IMR-90 (cell line): ENCODE measurements at regions not wholly inside any gene's neighbourhood (a gene's known extent, or its start where the extent isn't known, plus 50 kb on each side); places are given as distances from the start of the nearest gene placed in this dataset.

Source experiments
- ATAC-seq: fragments of 200-7000 bp; cut with Tn5 transposase; 2 replicates; pipeline ENCODE4 v1.9.1; 2020; ENCODE audit warnings: low read depth, mild to moderate bottlenecking, moderate library complexity
- BruUV-seq: library from RNA; stranded (reverse); fragments of 400-500 nt; replicated peaks from 2 replicates; lab custom pipeline; 2021; lab: Mats Ljungman, UMichigan
- CTCF ChIA-PET: fragments of 300-600 bp; formaldehyde crosslinking; extraction: SDS; loops from one replicate; lab custom pipeline; 2021; ENCODE audit warnings: antibody characterized with exemption; lab: Yijun Ruan, JAX
- POLR2A ChIA-PET: fragments of 300-600 bp; sonication (Branson Sonifier 250); formaldehyde crosslinking; loops from one replicate; lab custom pipeline; 2022; ENCODE audit warnings: antibody characterized with exemption; ENCODE audit not compliant: unreplicated experiment; lab: Charles Lee
- DNase-seq: peaks from one replicate; pipeline ENCODE4 v3.0.0; 2013
- H2AFZ ChIP-seq: replicated peaks from 2 replicates; pipeline ENCODE3; 2013; ENCODE audit warnings: low read length, mild to moderate bottlenecking; ENCODE audit not compliant: poor library complexity
- H2AK5ac ChIP-seq: 2 replicates; pipeline ENCODE4 v1.6.1; 2013; ENCODE audit warnings: low read depth, low read length, inconsistent platforms
- H2AK9ac ChIP-seq: replicated peaks from 2 replicates; pipeline ENCODE3; 2013; ENCODE audit warnings: mild to moderate bottlenecking, low read depth, low read length, moderate library complexity; ENCODE audit not compliant: poor library complexity
- H2BK120ac ChIP-seq: 2 replicates; pipeline ENCODE4 v1.6.1; 2013; ENCODE audit warnings: low read depth, low read length, inconsistent platforms
- H2BK15ac ChIP-seq: 3 replicates; pipeline ENCODE4 v1.6.1; 2013; ENCODE audit warnings: low read depth, low read length, inconsistent platforms
- H2BK20ac ChIP-seq: 2 replicates; pipeline ENCODE4 v1.6.1; 2013; ENCODE audit warnings: low read depth, mild to moderate bottlenecking, inconsistent platforms, low read length, moderate library complexity
- H2BK5ac ChIP-seq: 2 replicates; pipeline ENCODE4 v1.6.1; 2013; ENCODE audit warnings: mild to moderate bottlenecking, low read depth, low read length, inconsistent platforms; ENCODE audit not compliant: poor library complexity, severe bottlenecking
- H3K14ac ChIP-seq: replicated peaks from 2 replicates; pipeline ENCODE4 v1.6.1; 2013; ENCODE audit warnings: low read depth, low read length, inconsistent platforms
- H3K18ac ChIP-seq: 2 replicates; pipeline ENCODE4 v1.6.1; 2013; ENCODE audit warnings: low read depth, low read length, control low read depth
- H3K23ac ChIP-seq: 2 replicates; pipeline ENCODE4 v1.6.1; 2013; ENCODE audit warnings: low read depth, low read length, inconsistent platforms
- H3K27ac ChIP-seq: 2 replicates; pipeline ENCODE4 v1.5.1; 2013; ENCODE audit warnings: mild to moderate bottlenecking, control low read depth, low read length; ENCODE audit not compliant: insufficient read depth
- H3K27me3 ChIP-seq: 2 replicates; pipeline ENCODE4 v1.6.1; 2013; ENCODE audit warnings: low read length; ENCODE audit not compliant: control insufficient read depth, insufficient read depth
- H3K36me3 ChIP-seq: 2 replicates; pipeline ENCODE4 v1.6.1; 2013; ENCODE audit warnings: low read length, mixed read lengths; ENCODE audit not compliant: control insufficient read depth, insufficient read depth
- H3K4ac ChIP-seq: 2 replicates; pipeline ENCODE4 v1.6.1; 2013; ENCODE audit warnings: low read depth, low read length, inconsistent platforms
- H3K4me1 ChIP-seq: 2 replicates; pipeline ENCODE4 v1.6.1; 2013; ENCODE audit warnings: low read length, mixed read lengths; ENCODE audit not compliant: control insufficient read depth, insufficient read depth
- H3K4me2 ChIP-seq: 2 replicates; pipeline ENCODE4 v1.6.1; 2013; ENCODE audit warnings: low read depth, mild to moderate bottlenecking, control low read depth, low read length, moderate library complexity
- H3K4me3 ChIP-seq: 2 replicates; pipeline ENCODE4 v1.5.1; 2013; ENCODE audit warnings: low read depth, mild to moderate bottlenecking, control low read depth, low read length, moderate library complexity; ENCODE audit not compliant: insufficient read depth
- H3K56ac ChIP-seq: 2 replicates; pipeline ENCODE4 v1.6.1; 2013; ENCODE audit warnings: low read length, inconsistent platforms; ENCODE audit not compliant: insufficient read depth; ENCODE audit errors: extremely low read depth
- H3K79me1 ChIP-seq, 2 experiments: 2 replicates each; pipeline ENCODE4 v1.6.1; 2013; ENCODE audit warnings: low read length in 2 of 2, inconsistent platforms in 1 of 2, low read depth in 1 of 2
- H3K9ac ChIP-seq: 2 replicates; pipeline ENCODE4 v1.6.1; 2013; ENCODE audit warnings: low read depth, low read length, control low read depth
- H3K9me1 ChIP-seq: 2 replicates; pipeline ENCODE4 v1.6.1; 2013; ENCODE audit warnings: low read length, inconsistent platforms; ENCODE audit not compliant: insufficient read depth
- H3K9me3 ChIP-seq: 2 replicates; pipeline ENCODE4 v1.6.1; 2013; ENCODE audit warnings: low read length; ENCODE audit not compliant: control insufficient read depth, insufficient read depth
- H4K20me1 ChIP-seq: 2 replicates; pipeline ENCODE4 v1.6.1; 2013; ENCODE audit warnings: low read length, inconsistent platforms; ENCODE audit not compliant: insufficient read depth
- H4K5ac ChIP-seq: 2 replicates; pipeline ENCODE4 v1.6.1; 2013; ENCODE audit warnings: mild to moderate bottlenecking, low read depth, low read length, control low read depth
- H4K8ac ChIP-seq, 2 experiments: 2 replicates each; pipeline ENCODE4 v1.6.1; 2013; ENCODE audit warnings: low read depth in 2 of 2, low read length in 2 of 2, control low read depth in 1 of 2, inconsistent platforms in 1 of 2
- H4K91ac ChIP-seq: 2 replicates; pipeline ENCODE4 v1.6.1; 2013; ENCODE audit warnings: low read depth, low read length, inconsistent platforms; ENCODE audit not compliant: insufficient read depth
- BHLHE40 ChIP-seq: fragments of 150-350 bp; IDR thresholded peaks from 2 replicates; pipeline ENCODE4 v1.6.1; 2016; ENCODE audit warnings: mild to moderate bottlenecking, low read depth, low read length
- CEBPB ChIP-seq: IDR thresholded peaks from 2 replicates; pipeline ENCODE4 v1.6.1; 2012; ENCODE audit warnings: low read depth, low read length, improper control_type of control experiment
- CHD1 ChIP-seq: IDR thresholded peaks from 2 replicates; pipeline ENCODE4 v1.6.1; 2012; ENCODE audit warnings: low read depth, low read length, improper control_type of control experiment
- FOS ChIP-seq: fragments of 150-350 bp; IDR thresholded peaks from 2 replicates; pipeline ENCODE4 v1.6.1; 2016; ENCODE audit warnings: low read depth, low read length
- MAFK ChIP-seq: IDR thresholded peaks from 2 replicates; pipeline ENCODE4 v1.6.1; 2012; ENCODE audit warnings: low read depth, low read length, improper control_type of control experiment
- MAZ ChIP-seq: IDR thresholded peaks from 2 replicates; pipeline ENCODE4 v1.6.1; 2012; ENCODE audit warnings: low read depth, mild to moderate bottlenecking, low read length, improper control_type of control experiment, moderate library complexity, borderline replicate concordance
- MXI1 ChIP-seq: IDR thresholded peaks from 2 replicates; pipeline ENCODE4 v1.6.1; 2012; ENCODE audit warnings: low read depth, mild to moderate bottlenecking, low read length, moderate library complexity, borderline replicate concordance
- NFE2L2 ChIP-seq: fragments of 150-350 bp; IDR thresholded peaks from 2 replicates; pipeline ENCODE4 v1.6.1; 2016; ENCODE audit warnings: low read depth, mild to moderate bottlenecking, low read length
- POLR2A ChIP-seq: IDR thresholded peaks from 2 replicates; pipeline ENCODE4 v1.6.1; 2012; ENCODE audit warnings: mild to moderate bottlenecking, low read depth, low read length
- RAD21 ChIP-seq: IDR thresholded peaks from 2 replicates; pipeline ENCODE4 v1.6.1; 2012; ENCODE audit warnings: low read length, improper control_type of control experiment
- RCOR1 ChIP-seq: IDR thresholded peaks from 2 replicates; pipeline ENCODE4 v1.6.1; 2012; ENCODE audit warnings: mild to moderate bottlenecking, low read length, improper control_type of control experiment; ENCODE audit not compliant: insufficient replicate concordance
- RFX5 ChIP-seq: IDR thresholded peaks from 2 replicates; pipeline ENCODE4 v1.8.0; 2012; ENCODE audit warnings: low read depth, mild to moderate bottlenecking, low read length, moderate library complexity
- SMC3 ChIP-seq: fragments of 150-350 bp; IDR thresholded peaks from 2 replicates; pipeline ENCODE4 v1.6.1; 2016; ENCODE audit warnings: low read depth, mild to moderate bottlenecking, antibody characterized with exemption, low read length, moderate library complexity
- WGBS, 2 experiments: methylation state at CpG; one replicate each; pipeline versions ENCODE4 v1.1.5 to v1.1.7; 2013; ENCODE audit warnings: missing lambda C conversion rate in 2 of 2; ENCODE audit not compliant: insufficient read length in 1 of 2; ENCODE audit errors: extremely low coverage in 2 of 2; 5-methylcytosine and 5-hydroxymethylcytosine counted together
- dilution Hi-C: fragments of 300-500 bp; cut with HindIII; formaldehyde crosslinking; loops from one replicate; pipeline ENCODE4 v1.14.3; 2018; ENCODE audit warnings: low sequenced_read_pairs; ENCODE audit not compliant: unreplicated experiment
- in situ Hi-C: fragments of 300-500 bp; cut with MboI; formaldehyde crosslinking; loops from 3 replicates; pipeline ENCODE4 v1.14.3; 2019; ENCODE audit warnings: low sequenced_read_pairs, inconsistent platforms, mixed read lengths
- intact Hi-C: fragments of 100-400 bp; cut with micrococcal nuclease; formaldehyde crosslinking; loops from 2 replicates; pipeline ENCODE4 v1.10.0; 2022
- TF ChIP-seq, protein P1 (sequence below): conservative IDR thresholded peaks from 2 replicates; pipeline ENCODE4 v1.5.1; 2012; ENCODE audit warnings: mild to moderate bottlenecking, low read depth, low read length, improper control_type of control experiment
- TF ChIP-seq, protein P2 (sequence below): fragments of 150-350 bp; IDR thresholded peaks from 2 replicates; pipeline ENCODE4 v1.6.1; 2016; ENCODE audit warnings: low read depth, mild to moderate bottlenecking, low read length, moderate library complexity, borderline replicate concordance
- TF ChIP-seq, protein P3 (sequence below): fragments of 150-350 bp; IDR thresholded peaks from 2 replicates; pipeline ENCODE4 v1.6.1; 2017; ENCODE audit warnings: mild to moderate bottlenecking, antibody characterized with exemption, low read length, low read depth

DNA sequence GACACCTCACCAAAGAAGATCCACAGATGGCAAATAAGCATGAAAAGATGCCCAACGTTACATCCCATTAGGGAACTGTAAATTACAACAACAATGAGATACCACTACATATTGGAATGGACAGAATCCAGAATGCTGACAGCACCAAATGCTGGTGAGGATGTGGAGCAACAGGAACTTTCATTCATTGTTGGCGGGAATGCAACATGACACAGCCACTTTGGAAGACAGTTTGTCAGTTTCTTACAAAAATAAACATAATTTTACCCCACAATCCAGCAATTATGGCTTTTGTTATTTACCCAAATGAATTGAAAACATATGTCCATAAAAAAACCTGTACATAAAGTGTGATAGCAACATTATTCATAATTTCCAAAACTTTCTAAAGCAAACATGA lies 176.8 kb downstream of the C7orf25 start:
- H3K23ac ChIP-seq: no peak overlapping the region
- no peak for DNase-seq
- H3K27ac ChIP-seq: no peak overlapping the region
- dilution Hi-C loops: no loop called here
- no peak overlapping the region for H3K9ac ChIP-seq
- no peak overlapping the region for H4K8ac ChIP-seq
- TF ChIP-seq FOS (no peak), POLR2A (no peak), RFX5 (no peak), RAD21 (no peak), RCOR1 (no peak), MXI1 (no peak), CEBPB (no peak), CHD1 (no peak), SMC3 (no peak), MAZ (no peak), NFE2L2 (no peak), BHLHE40 (no peak), MAFK (no peak)
- TF ChIP-seq, protein P1, sequence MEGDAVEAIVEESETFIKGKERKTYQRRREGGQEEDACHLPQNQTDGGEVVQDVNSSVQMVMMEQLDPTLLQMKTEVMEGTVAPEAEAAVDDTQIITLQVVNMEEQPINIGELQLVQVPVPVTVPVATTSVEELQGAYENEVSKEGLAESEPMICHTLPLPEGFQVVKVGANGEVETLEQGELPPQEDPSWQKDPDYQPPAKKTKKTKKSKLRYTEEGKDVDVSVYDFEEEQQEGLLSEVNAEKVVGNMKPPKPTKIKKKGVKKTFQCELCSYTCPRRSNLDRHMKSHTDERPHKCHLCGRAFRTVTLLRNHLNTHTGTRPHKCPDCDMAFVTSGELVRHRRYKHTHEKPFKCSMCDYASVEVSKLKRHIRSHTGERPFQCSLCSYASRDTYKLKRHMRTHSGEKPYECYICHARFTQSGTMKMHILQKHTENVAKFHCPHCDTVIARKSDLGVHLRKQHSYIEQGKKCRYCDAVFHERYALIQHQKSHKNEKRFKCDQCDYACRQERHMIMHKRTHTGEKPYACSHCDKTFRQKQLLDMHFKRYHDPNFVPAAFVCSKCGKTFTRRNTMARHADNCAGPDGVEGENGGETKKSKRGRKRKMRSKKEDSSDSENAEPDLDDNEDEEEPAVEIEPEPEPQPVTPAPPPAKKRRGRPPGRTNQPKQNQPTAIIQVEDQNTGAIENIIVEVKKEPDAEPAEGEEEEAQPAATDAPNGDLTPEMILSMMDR: no peak
- TF ChIP-seq, protein P2, sequence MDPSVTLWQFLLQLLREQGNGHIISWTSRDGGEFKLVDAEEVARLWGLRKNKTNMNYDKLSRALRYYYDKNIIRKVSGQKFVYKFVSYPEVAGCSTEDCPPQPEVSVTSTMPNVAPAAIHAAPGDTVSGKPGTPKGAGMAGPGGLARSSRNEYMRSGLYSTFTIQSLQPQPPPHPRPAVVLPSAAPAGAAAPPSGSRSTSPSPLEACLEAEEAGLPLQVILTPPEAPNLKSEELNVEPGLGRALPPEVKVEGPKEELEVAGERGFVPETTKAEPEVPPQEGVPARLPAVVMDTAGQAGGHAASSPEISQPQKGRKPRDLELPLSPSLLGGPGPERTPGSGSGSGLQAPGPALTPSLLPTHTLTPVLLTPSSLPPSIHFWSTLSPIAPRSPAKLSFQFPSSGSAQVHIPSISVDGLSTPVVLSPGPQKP: no peak
- TF ChIP-seq, protein P3, sequence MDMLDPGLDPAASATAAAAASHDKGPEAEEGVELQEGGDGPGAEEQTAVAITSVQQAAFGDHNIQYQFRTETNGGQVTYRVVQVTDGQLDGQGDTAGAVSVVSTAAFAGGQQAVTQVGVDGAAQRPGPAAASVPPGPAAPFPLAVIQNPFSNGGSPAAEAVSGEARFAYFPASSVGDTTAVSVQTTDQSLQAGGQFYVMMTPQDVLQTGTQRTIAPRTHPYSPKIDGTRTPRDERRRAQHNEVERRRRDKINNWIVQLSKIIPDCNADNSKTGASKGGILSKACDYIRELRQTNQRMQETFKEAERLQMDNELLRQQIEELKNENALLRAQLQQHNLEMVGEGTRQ: no peak
- H3K4ac ChIP-seq: no peak overlapping the region
- no peak overlapping the region for H2BK15ac ChIP-seq
- H2AK9ac ChIP-seq: no peak overlapping the region
- CTCF ChIA-PET: no interaction called here
- no peaks in the 10 kb centered on the region for H3K36me3 ChIP-seq
- no TSS peak for BruUV-seq
- no peak overlapping the region for H2AFZ ChIP-seq
- no peaks in the 10 kb centered on the region for H4K20me1 ChIP-seq
- WGBS, 2 experiments: no CpG with 5 or more reads among the region's 2 CpGs
- no peak overlapping the region for H2BK5ac ChIP-seq
- intact Hi-C loops: no loop called here
- POLR2A ChIA-PET: no interaction called here
- H3K14ac ChIP-seq: no peak overlapping the region
- H3K9me1 ChIP-seq: no peaks in the 10 kb centered on the region
- no peaks in the 10 kb centered on the region for H3K27me3 ChIP-seq
- no peak overlapping the region for H2AK5ac ChIP-seq
- no peak overlapping the region for H3K4me2 ChIP-seq
- H2BK20ac ChIP-seq: no peak overlapping the region
- no peak overlapping the region for H4K5ac ChIP-seq
- in situ Hi-C loops: no loop called here
- no peak overlapping the region for H3K56ac ChIP-seq
- H3K79me1 ChIP-seq: no peaks in the 10 kb centered on the region
- no peaks in the 10 kb centered on the region for H3K9me3 ChIP-seq
- H4K91ac ChIP-seq: no peak overlapping the region
- no peak overlapping the region for H3K18ac ChIP-seq
- no peak for ATAC-seq
- no peak overlapping the region for H3K4me3 ChIP-seq
- no peaks in the 10 kb centered on the region for H3K4me1 ChIP-seq
- H2BK120ac ChIP-seq: no peak overlapping the region
